ENCODE measurements at regions not wholly inside any gene's neighbourhood (a gene's known extent, or its start where the extent isn't known, plus 50 kb on each side); places are given as distances from the start of the nearest gene placed in this dataset.
"Not testable (repeated sequence)": the region's sequence is repeated elsewhere in the genome, so short reads cannot be mapped to it uniquely, and the experiment has no call there.

GRCh38 chr2:89585558-89585920, 894.1 kb downstream of the RPIA start:
- not testable (repeated sequence) for TF ChIP-seq CTCF, POLR2AphosphoS5 (IDR thresholded peaks at IDR 0.05)
